Peyer's patch (tissue), 4 donors: ENCODE measurements at regions not wholly inside any gene's neighbourhood (a gene's known extent, or its start where the extent isn't known, plus 50 kb on each side); places are given as distances from the start of the nearest gene placed in this dataset.

ENCODE experiments used
- CTCF ChIP-seq, 6 experiments: fragments of 450-650 bp in 4 of 6; fragments of 200-600 bp in 2 of 6; sonication (generic) in 1 of 6; IDR thresholded peaks; one replicate each; pipeline ENCODE4 v1.5.1; 2017 to 2019; ENCODE audit warnings: antibody characterized with exemption in 6 of 6, mild to moderate bottlenecking in 3 of 6, moderate library complexity in 1 of 6
- POLR2A ChIP-seq, 2 donors: fragments of 450-650 bp; IDR thresholded peaks; one replicate each; pipeline ENCODE4 v1.5.1; 2017; ENCODE audit warnings: antibody characterized with exemption in 2 of 2, mild to moderate bottlenecking in 2 of 2, moderate library complexity in 2 of 2

- TF ChIP-seq CTCF (IDR thresholded peaks at IDR 0.05) (no peak), POLR2A (IDR thresholded peaks at IDR 0.05) (no peak)
Observed at GRCh38 chr2:76579911-76580310, 869.2 kb upstream of the GCFC2 start.
